Activated CD4-positive, alpha-beta T cell treated with anti-CD3 and anti-CD28 coated beads, Interleukin-10, Interleukin-2, amounts not matched to agents 100 ng/mL and 50 ng/mL, durations not matched to agents 16 hours and 8 hours (primary cell): ENCODE measurements at regions not wholly inside any gene's neighbourhood (a gene's known extent, or its start where the extent isn't known, plus 50 kb on each side); places are given as distances from the start of the nearest gene placed in this dataset.

Experiments
- DNase-seq: peaks from one replicate; pipeline ENCODE4 v3.0.0-alpha.2; 2020

GRCh38 chr11:32210556-32210955, 119.7 kb downstream of the RCN1 start:
- DNase-seq: no peak

GRCh38 chr11:32213223-32213622, 122.3 kb downstream of the RCN1 start:
- DNase-seq: peak; percentile 74

GRCh38 chr11:32215157-32215556, 124.3 kb downstream of the RCN1 start:
- no peak for DNase-seq

- no peak for DNase-seq
These were observed 125.9 kb downstream of the RCN1 start for GRCh38 chr11:32216749-32217148.

- no peak for DNase-seq
These were observed 128.4 kb downstream of the RCN1 start for GRCh38 chr11:32219320-32219719.

GRCh38 chr11:32221476-32222032, 130.7 kb downstream of the RCN1 start:
- no peak for DNase-seq

GRCh38 chr11:32224580-32224979, 133.7 kb downstream of the RCN1 start:
- no peak for DNase-seq

- DNase-seq: no peak
These were observed 134.9 kb downstream of the RCN1 start for GRCh38 chr11:32225571-32226285.

- DNase-seq: no peak
These were observed 135.6 kb downstream of the RCN1 start for GRCh38 chr11:32226480-32226879.

- no peak for DNase-seq
These were observed 138.8 kb downstream of the RCN1 start for GRCh38 chr11:32229576-32230240.

- peak; percentile 41 for DNase-seq
These were observed 141.1 kb downstream of the RCN1 start for GRCh38 chr11:32231909-32232493.

- DNase-seq: no peak
These were observed 141.6 kb downstream of the RCN1 start for GRCh38 chr11:32232516-32232915.

GRCh38 chr11:32233276-32233675, 142.4 kb downstream of the RCN1 start:
- DNase-seq: no peak

- no peak for DNase-seq
These were observed 143.1 kb downstream of the RCN1 start for GRCh38 chr11:32233928-32234327.

- no peak for DNase-seq
These were observed 153.6 kb downstream of the RCN1 start for GRCh38 chr11:32244453-32244852.

- DNase-seq: no peak
These were observed 162.8 kb downstream of the RCN1 start for GRCh38 chr11:32253706-32254105.

GRCh38 chr11:32255841-32256240, 165.0 kb downstream of the RCN1 start:
- no peak for DNase-seq

- no peak for DNase-seq
These were observed 165.6 kb downstream of the RCN1 start for GRCh38 chr11:32256466-32256865.

- peak; percentile 1 for DNase-seq
These were observed 168.8 kb downstream of the RCN1 start for GRCh38 chr11:32259641-32260081.

GRCh38 chr11:32262367-32262766, 171.5 kb downstream of the RCN1 start:
- DNase-seq: no peak

- DNase-seq: no peak
These were observed 169.4 kb downstream of the WT1 start for GRCh38 chr11:32265911-32266310.

GRCh38 chr11:32266601-32267000, 168.7 kb downstream of the WT1 start:
- no peak for DNase-seq

GRCh38 chr11:32267679-32268187, 167.6 kb downstream of the WT1 start:
- DNase-seq: no peak

- DNase-seq: no peak
These were observed 161.4 kb downstream of the WT1 start for GRCh38 chr11:32273931-32274330.
